NCI-H82 (cell line): ENCODE measurements at regions not wholly inside any gene's neighbourhood (a gene's known extent, or its start where the extent isn't known, plus 50 kb on each side); places are given as distances from the start of the nearest gene placed in this dataset.
"Not testable (repeated sequence)": the region's sequence is repeated elsewhere in the genome, so short reads cannot be mapped to it uniquely, and the experiment has no call there.

Experiments used
- DNase-seq: peaks from one replicate; lab custom pipeline; 2025; lab: John Stamatoyannopoulos, UW

DNA sequence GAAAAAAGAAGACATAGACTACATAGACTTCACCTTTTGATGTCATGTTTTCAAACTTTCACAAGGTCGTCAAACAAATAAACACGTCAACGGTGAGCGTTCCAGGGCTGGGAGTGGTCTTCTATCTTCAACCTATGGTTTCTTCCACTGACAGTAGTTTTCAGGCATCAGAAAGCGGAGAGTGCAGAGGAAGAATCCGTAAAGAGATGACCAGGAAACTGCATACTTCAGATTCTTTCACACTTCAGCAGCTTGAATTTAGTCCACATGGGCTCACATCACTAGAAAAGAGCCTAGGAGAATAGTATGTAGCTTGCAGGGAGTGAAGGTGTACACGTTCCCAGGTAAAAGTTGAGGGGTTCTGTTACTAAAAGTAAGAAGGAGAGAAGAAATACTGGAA is 58.5 kb downstream of the NPY1R start:
- no peak for DNase-seq

GRCh38 chr4:163273203-163273602 is 59.2 kb downstream of the NPY1R start:
- no peak for DNase-seq

- no peak for DNase-seq
Measured at GRCh38 chr4:163271555-163272127, 60.8 kb downstream of the NPY1R start.

DNA sequence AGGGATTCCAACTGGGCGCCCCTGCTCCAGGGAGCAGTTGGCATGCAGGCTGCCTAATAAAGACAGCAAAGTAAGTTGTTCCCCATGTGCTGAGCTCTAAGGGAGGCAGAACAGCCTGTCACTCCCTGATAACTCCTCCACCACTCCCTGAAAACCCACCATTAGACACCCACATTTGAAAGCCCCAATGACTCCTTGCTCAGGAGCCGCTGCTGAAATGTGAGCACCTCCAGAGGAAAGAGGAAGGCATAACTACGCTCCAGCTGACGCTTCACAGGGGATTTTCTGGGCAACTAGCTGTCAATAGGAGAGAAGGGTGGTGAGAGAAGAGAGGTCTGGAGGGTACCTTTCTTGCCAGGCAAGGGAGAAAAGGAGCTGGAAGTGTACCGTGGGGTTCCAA is 62.5 kb downstream of the NPY1R start:
- peak; percentile 7 for DNase-seq

DNA sequence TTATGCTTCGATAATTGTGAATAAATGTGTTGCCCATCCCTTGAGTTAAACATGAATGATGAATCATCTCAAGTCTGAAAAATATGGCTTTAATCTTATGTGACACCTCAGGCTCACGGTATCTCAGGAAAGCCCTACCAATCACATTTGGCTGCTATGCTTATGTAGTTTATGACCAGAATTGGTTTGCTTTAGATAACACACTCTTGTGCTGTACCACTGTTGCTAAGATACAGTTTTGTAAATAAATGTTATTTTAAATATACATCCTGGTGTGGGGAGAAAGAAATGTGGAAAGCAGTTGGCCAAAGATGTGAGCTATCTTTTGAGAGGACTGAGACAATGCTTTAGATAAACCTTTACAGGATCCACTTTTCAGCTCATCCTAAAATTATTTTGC is 63.2 kb downstream of the NPY1R start:
- no peak for DNase-seq

- no peak for DNase-seq
Measured at GRCh38 chr4:163264934-163265333, 67.5 kb downstream of the NPY1R start.

DNA sequence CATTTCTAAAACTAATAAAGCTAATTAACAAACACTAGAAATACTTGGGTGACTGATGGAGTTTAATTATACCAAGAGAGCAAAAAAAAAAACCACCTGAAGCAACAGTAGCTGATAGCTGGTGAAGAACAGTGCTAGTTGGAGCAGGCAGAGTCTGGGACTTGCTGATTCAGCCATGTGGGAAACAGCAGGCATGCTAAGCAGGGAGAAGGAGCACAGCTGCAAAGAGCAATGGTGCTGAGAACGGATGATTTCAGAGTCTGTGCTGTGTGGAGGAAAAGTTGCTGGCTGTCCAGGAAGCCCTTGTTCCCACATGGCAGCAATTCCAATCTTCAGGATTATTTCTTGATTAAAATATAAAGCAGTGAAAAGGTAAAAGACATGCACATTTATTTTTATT is 68.8 kb downstream of the NPY1R start:
- DNase-seq, result no peak

- no peak for DNase-seq
Measured at GRCh38 chr4:163256680-163257343, 75.6 kb downstream of the NPY1R start.

DNA sequence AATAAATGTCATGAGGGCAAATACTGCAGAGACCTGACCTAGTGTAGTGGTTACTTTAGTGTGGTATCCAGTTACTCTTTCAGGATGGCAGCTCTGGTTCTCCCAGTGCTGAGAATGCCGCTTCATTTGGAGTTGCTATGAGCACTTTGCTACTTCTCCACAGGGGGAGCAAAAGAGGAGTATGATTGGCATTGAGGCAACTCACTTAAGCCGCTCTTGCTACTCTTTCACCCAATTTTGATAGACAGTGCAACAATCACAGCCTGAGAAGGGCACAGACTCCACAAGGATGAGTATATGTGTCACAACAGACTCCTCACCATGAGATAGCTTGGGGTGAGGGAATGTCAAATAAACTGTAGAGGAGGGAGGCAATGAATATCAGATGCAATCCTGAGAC is 81.2 kb downstream of the NPY1R start:
- peak; percentile 29 for DNase-seq

- DNase-seq, result no peak
Measured at GRCh38 chr4:163249042-163249441, 82.4 kb upstream of the NAF1 start.

GRCh38 chr4:163245044-163245728 is 78.5 kb upstream of the NAF1 start:
- no peak for DNase-seq

GRCh38 chr4:163243297-163243981 is 76.7 kb upstream of the NAF1 start:
- no peak for DNase-seq

DNA sequence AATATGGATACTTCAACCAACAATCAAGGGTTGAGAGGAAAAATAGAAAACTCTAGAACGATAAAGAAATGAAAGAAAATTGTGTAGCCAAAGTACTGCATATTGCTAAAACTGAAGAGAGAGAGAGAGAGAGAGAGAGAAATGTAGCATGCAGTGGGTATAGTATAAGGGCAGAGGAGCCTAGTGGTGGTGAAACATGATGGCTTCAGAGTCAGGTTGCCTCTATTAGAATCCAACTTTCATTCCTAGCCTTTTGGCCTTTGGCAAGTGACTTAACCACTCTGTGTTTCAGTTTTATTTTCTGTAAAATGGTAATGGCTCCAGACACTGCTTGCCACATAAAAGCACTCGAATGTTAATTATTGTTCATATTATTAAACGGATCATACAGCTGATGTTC is 71.2 kb upstream of the NAF1 start:
- DNase-seq, result no peak

DNA sequence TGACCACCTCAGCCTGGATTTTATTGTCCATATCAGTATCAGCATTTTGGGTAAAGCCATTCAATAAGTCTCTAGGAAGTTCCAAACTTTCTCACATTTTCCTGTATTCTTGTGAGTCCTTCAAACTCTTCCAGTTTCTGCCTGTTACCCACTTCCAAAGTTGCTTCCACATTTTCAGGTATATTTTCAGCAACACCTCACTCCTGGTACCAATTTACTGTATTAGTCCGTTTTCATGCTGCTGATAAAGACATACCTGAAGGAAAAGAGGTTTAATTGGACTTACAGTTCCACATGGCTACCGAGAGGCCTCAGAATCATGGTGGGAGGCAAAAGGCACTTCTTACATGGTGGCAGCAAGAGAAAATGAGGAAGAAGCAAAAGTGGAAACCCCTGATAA is 69.7 kb upstream of the NAF1 start:
- not testable (repeated sequence) for DNase-seq

DNA sequence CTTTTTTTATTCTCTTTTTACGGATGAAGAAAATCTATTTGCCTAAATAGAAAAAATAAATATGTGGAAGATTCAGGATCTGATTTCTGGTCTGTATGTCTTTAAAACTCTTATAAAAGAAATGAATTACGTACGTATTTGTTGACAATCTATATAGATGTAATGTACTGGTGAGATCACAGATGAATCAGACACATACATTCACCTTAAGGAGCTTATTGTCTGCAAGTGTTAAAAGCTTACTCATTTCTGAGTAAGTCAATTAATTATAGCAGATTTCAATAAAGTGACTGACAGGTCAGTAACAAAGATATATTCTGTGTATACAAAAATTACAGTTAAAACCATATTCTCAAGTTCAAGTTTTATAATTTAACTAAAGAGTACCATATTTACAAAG is 66.6 kb upstream of the NAF1 start:
- no peak for DNase-seq

DNA sequence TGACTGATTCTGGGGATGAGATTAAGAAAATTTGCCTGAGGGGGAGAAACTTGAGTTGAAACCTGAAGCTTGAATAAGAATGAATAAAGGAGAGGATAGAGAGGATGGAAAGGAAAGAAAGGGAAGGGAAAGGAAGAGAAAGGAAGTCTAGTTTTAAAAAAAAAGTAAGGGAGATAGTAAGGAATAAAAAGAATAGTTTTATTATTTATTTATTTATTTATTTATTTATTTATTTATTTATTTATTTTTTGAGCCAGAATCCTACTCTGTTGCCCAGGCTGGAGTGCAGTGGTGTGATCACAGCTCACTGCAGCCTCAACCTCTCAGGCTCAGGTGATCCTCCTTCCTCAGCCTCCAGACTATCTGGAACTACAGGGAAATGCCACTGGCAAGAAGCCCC is 62.0 kb upstream of the NAF1 start:
- DNase-seq, result no peak

DNA sequence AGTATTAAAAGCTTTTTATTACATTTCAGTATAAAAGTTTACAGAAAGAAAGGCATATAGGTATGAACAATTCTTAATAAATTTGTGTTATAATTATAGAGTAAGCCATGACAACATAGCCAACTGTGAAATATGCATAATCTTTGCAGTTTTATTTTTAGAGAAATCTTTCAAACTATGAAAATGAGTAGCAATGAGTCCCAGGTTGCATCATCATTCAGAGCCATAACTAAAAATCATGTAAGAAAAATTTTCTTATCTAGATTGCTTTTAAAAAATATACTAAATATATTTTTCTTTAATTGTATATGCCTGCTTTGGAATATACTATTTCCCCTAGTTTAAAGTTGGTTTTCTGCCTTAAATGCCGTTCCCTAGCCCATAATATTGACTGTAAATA is 54.8 kb upstream of the NAF1 start:
- no peak for DNase-seq

DNA sequence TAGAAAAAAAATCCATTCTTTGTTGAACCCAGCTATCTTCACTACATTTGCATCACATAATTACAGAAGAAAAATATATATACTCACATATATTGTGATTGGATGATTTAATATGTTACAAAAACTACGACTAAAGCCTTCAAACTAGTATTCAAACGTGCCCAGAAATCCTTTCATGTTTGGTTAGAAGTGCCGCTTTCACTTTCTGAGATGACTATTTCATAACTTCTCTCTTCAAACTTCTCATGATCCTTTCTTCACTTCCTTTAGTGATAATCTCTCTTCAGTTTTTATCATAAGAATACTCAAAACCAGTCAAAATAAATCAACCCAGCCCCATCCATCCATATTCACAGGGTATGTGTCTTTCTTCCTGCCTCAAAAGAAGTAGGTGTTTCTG is 50.8 kb upstream of the NAF1 start:
- DNase-seq, result no peak
